NCI-H1092 treated with DMSO at 0.1 percent for 48 hours (cell line): ENCODE measurements at regions not wholly inside any gene's neighbourhood (a gene's known extent, or its start where the extent isn't known, plus 50 kb on each side); places are given as distances from the start of the nearest gene placed in this dataset.
"Not testable (repeated sequence)": the region's sequence is repeated elsewhere in the genome, so short reads cannot be mapped to it uniquely, and the experiment has no call there.

ENCODE experiments used
- DNase-seq: peaks from one replicate; lab custom pipeline; 2025; lab: John Stamatoyannopoulos, UW

DNA sequence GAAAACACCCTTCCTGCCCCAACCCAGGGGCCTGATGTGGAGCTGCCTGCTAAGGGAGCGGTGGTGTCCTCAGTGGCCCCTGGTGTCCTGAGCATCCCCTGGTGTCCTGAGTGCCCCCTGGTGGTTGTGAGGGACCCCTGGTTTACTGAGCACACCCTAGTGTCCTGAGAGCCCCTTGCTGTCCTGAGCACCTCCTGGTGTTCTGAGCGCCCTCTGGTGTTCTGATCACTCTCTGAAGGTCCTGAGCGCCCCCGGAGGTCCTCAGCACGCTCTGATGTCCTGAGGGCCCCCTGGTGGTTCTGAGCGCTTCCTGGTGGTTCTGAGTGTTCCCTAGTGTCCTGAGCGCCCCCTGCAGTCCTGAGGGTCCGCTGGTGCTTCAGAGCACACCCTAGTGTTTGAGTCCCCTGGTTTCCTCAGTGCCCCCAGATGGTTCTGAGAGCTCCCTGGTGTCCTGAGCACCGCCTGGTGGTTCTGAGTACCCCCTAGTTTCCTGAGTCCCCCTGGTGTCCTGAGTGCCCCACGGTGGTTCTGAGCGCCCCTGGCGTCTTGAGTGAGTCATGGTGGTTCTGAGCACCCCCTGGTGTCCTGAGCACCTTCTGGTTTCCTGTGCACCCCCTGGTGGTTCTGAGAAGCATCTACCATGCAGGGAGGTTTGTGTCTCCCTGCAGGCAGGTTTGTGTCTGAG lies 1004.2 kb downstream of the TMEM121 start:
- no peak for DNase-seq

GRCh38 chr14:106537597-106537996 lies 1011.2 kb downstream of the TMEM121 start:
- DNase-seq: not testable (repeated sequence)

DNA sequence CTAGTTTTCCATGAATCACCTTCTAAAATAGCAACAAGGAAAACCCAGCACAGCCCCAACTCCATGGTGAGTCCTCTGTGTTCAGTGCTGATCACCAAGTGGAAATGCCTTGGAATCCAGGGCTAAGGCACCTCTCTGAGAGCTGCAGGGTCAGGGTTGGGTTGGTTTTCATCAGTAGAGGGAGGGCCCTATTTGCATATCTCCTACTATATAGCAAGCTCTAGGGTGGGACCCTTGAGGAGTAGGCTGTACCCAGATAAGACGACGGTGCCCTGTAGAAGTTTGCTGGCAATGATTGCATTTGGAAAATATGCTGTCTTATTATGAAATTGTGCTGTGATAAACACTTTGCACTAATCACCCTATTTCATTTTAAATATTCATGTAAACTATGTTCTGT lies 1011.8 kb downstream of the TMEM121 start:
- DNase-seq: no peak

- DNase-seq: no peak
Measured at GRCh38 chr14:106547735-106548434, 1021.5 kb downstream of the TMEM121 start.

DNA sequence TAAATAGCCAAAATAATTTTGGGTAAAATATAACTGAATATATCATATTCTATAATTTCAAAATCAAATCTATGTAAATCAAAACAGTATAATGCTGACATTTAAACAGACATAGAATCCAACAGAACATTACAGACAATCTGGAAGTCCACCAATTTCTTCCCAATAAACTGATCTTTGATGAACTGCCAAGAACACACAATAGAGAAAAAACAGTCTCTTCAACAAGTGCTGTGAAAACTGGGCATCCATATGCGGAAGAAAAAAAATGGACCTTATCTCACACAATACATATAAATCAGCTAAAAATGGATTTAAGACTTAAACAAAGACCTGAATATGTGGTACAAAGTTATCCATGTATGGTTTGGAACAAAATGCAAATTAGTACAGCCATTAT lies 1022.7 kb downstream of the TMEM121 start:
- no peak for DNase-seq

DNA sequence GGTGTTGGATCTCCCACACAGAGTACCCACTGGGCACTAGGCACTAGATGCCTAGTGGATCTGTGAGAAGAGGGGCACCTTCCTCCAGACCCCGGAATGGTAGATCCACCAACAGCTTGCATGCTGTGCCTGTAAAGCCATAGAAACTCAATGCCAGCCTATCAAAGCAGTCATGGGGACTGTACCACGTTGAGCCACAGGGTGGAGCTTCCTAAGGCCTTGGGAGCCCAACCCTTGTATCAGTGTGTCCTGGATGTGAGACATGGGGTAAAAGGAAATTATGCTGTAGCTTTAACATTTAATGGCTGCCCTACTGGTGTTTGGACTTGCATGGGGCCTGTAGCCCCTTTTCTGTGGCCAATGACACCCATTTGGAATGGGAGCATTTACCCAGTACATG lies 1024.9 kb downstream of the TMEM121 start:
- DNase-seq: no peak

DNA sequence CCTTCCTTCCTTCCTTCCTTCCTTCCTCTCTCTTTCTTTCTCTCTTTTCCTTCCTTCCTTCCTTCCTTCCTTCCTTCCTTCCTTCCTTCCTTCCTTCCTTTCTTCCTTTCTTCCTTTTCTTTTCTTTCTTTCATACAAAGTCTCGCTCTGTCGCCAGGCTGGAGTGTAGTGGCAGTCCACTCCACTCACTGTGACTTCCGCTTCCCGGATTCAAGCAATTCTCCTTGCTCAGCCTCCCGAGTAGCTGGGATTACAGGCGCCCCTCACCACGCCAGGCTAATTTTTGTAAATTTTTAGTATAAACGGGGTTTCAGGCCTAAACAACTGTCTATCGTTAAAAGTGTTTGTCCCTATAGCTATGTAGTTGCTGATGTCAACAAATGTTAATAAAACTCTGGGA lies 1029.8 kb downstream of the TMEM121 start:
- DNase-seq: not testable (repeated sequence)

- no peak for DNase-seq
Measured at GRCh38 chr14:106556665-106557289, 1030.4 kb downstream of the TMEM121 start.

GRCh38 chr14:106562451-106562850 lies 1036.1 kb downstream of the TMEM121 start:
- DNase-seq: no peak

- peak; percentile 2 for DNase-seq
Measured at GRCh38 chr14:106564058-106564643, 1037.8 kb downstream of the TMEM121 start.

DNA sequence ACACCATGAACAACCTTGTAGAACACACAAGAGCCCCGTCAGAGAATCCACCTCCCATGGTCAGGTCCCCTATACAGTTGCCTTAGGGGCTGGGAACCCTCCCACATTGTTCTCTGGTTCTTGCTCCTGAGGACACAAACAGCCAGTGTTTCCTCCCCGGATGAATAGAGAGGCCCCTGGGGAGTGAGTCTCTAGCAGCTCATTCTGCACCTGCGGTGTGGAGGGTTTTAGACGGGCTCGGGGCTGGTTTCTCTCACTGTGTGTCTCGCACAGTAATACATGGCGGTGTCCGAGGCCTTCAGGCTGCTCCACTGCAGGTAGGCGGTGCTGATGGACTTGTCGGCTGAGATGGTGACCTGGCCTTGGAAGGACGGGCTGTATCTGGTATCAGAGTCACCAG lies 1052.1 kb downstream of the TMEM121 start:
- DNase-seq: no peak

DNA sequence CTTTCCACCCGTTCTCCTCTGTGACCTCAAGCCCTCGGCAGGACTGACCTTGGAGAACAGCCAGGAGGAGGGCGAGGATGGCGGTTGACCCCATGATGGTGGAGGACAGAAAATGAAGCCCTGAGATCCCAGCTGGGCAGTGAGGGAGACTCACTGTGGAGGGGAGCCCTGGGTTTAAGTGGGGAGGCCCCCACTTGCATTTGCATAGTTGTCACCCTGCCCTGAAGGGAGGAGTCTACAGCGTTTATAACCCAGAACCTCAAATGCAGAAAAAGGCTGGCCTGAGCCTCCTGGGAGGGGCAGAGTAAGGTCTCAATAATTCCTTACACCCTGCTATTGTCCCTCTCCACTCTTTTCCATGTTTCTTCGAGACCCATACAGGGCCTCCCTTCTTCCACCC lies 1052.7 kb downstream of the TMEM121 start:
- DNase-seq: no peak

DNA sequence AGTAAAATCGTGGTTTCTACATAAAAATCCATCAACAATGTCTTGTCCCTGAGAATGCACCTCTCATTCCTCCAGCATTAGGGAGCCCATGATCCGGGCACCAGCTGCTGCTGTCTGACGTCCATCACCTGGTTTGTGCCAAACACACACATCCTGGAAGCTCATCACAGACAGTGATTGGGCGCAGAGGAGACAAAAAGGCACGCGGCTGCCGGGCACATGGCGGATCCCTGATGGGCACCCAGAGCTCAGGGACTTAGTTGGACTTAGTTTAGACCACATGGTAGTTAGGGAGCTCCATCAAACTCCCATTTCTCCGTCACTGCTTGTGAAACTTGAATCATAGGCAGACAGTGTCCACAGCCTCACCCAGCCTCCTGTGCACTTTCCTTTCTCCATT lies 1059.3 kb downstream of the TMEM121 start:
- DNase-seq: no peak

GRCh38 chr14:106586098-106586704 lies 1059.8 kb downstream of the TMEM121 start:
- DNase-seq: no peak

DNA sequence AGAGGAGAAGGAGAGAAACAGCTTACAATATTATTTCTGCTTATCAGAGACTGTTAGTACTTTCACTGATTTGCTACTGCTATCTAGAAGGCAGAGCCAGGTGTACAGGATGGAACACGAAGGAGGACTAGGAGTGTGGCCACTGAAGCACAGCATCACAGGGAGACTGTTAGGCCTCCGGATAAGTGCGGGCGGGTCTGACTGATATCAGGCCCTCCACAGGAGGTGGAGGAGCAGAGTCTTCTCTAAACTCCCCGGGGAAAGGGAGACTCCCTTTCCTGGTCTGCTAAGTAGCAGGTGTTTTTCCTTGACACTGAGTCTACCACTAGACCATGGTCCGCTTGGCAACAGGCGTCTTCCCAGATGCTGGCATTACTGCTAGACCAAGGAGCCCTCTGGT lies 1065.2 kb downstream of the TMEM121 start:
- DNase-seq: not testable (repeated sequence)

GRCh38 chr14:106592115-106592852 lies 1065.9 kb downstream of the TMEM121 start:
- DNase-seq: not testable (repeated sequence)

GRCh38 chr14:106599209-106599608 lies 1072.8 kb downstream of the TMEM121 start:
- DNase-seq: no peak

DNA sequence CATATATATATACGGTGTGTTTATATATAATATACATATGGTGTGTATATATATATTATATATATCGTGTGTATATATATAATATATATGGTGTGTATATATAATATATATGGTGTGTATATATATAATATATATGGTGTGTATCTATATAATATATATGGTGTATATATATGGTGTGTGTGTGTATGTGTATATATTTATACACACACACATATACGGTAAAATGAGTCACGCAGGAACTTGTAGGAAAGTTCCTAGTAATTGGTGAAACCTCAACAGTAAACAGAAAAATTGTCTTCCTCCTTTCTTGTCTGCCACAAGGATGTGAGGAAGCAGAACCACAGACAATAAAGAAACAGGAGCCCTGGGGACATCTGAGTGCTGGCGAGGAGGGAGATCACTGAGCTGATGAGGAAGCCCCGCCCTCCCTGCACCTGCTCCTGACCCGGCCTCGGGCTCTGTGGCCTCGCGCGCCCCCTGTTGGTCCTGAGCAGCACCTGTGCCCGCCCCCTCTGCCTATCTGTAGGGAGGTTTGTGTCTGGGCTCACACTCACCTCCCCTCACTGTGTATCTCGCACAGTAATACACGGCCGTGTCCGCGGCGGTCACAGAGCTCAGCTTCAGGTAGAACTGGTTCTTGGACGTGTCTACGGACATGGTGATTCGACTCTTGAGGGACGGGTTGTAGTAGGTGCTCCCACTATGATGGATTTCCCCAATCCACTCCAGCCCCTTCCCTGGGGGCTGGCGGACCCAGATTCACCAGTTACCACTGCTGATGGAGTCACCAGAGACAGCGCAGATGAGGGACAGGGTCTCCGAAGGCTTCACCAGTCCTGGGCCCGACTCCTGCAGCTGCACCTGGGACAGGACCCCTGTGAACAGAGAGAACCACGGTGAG lies 1079.4 kb downstream of the TMEM121 start:
- DNase-seq: no peak

GRCh38 chr14:106606936-106607335 lies 1080.6 kb downstream of the TMEM121 start:
- DNase-seq: no peak

GRCh38 chr14:106610691-106611090 lies 1084.3 kb downstream of the TMEM121 start:
- no peak for DNase-seq

DNA sequence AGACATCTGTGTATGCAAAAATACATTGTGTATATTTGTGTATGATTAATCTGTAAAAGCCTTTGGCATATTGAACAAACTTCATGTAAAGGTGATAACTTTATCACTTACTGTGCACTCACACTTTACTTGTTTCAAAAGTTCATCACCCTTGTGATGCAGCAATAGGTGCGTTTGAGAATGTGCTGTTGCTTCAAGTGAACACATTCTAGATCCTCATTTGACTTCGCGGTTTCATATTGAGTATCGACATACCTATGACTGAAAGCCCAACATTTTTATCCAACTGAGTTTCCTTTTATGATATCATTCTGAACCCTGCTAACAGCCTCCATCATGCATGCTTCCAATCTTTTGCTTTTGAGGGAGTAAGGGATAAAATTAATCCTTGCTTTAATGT lies 1086.9 kb downstream of the TMEM121 start:
- no peak for DNase-seq
